GM12878 (cell line): ENCODE measurements at regions not wholly inside any gene's neighbourhood (a gene's known extent, or its start where the extent isn't known, plus 50 kb on each side); places are given as distances from the start of the nearest gene placed in this dataset.

Experiments
- ATAC-seq: fragments of 200-7000 bp; cut with Tn5 transposase; 3 replicates; pipeline ENCODE4 v1.9.1; 2020; ENCODE audit warnings: mild to moderate bottlenecking, moderate library complexity
- BruUV-seq: library from RNA; stranded (reverse); fragments of 400-500 nt; replicated peaks from 2 replicates; lab custom pipeline; 2021; lab: Mats Ljungman, UMichigan
- CTCF ChIA-PET: fragments of 300-600 bp; sonication (Branson Sonifier 250); formaldehyde crosslinking; extraction: SDS; loops from one replicate; lab custom pipeline; 2021; ENCODE audit warnings: inconsistent platforms; lab: Yijun Ruan, JAX
- POLR2A ChIA-PET: fragments of 350-600 bp; formaldehyde crosslinking; extraction: SDS; loops from one replicate; lab custom pipeline; 2021; ENCODE audit warnings: inconsistent platforms; lab: Charles Lee
- RAD21 ChIA-PET: fragments of 300-600 bp; sonication (Branson Sonifier 250); formaldehyde crosslinking; loops from one replicate; lab custom pipeline; 2023; ENCODE audit warnings: antibody characterized with exemption; ENCODE audit not compliant: unreplicated experiment; lab: Charles Lee
- SMC1A ChIA-PET: fragments of 300-600 bp; sonication (Branson Sonifier 250); formaldehyde crosslinking; loops from one replicate; lab custom pipeline; 2023; ENCODE audit not compliant: unreplicated experiment, uncharacterized antibody; lab: Charles Lee
- DNase-seq: peaks from one replicate; pipeline ENCODE4 v3.0.0-alpha.2; 2011; ENCODE audit warnings: low read depth, low spot score
- FAIRE-seq: peaks from 3 replicates; lab custom pipeline; 2011; peaks lifted over from hg19 to GRCh38; lab: Jason Lieb, UNC
- H2AFZ ChIP-seq: 2 replicates; pipeline ENCODE4 v1.6.0; 2011; ENCODE audit warnings: low read depth, low read length, control low read depth; ENCODE audit not compliant: control insufficient read depth
- H3K27ac ChIP-seq: 2 replicates; pipeline ENCODE4 v1.5.1; 2011; ENCODE audit warnings: control low read depth; ENCODE audit not compliant: control insufficient read depth, insufficient read depth
- H3K27me3 ChIP-seq, 2 experiments: replicated peaks in 1 of 2; 2 replicates each; pipeline versions ENCODE4 v1.6.0 to v1.6.1; 2011; ENCODE audit warnings: low read length in 1 of 2; ENCODE audit not compliant: control insufficient read depth in 2 of 2, insufficient read depth in 2 of 2
- H3K36me3 ChIP-seq, 2 experiments: 2 replicates each; pipeline ENCODE4 v1.5.1; 2011; ENCODE audit warnings: low read length in 1 of 2; ENCODE audit not compliant: control insufficient read depth in 2 of 2, insufficient read depth in 2 of 2
- H3K4me1 ChIP-seq: 2 replicates; pipeline ENCODE4 v1.6.1; 2011; ENCODE audit warnings: mild to moderate bottlenecking, low read length, moderate library complexity, mixed read lengths; ENCODE audit not compliant: control insufficient read depth, insufficient read depth
- H3K4me2 ChIP-seq: 2 replicates; pipeline ENCODE4 v1.6.0; 2011; ENCODE audit warnings: control low read depth; ENCODE audit not compliant: control insufficient read depth, insufficient read depth
- H3K4me3 ChIP-seq: fragments of 200-600 bp; sonication (generic); 2 replicates; pipeline ENCODE4 v1.5.1; 2016
- H3K79me2 ChIP-seq: 2 replicates; pipeline ENCODE4 v1.6.0; 2011; ENCODE audit warnings: low read length; ENCODE audit not compliant: control insufficient read depth, insufficient read depth
- H3K9ac ChIP-seq: 2 replicates; pipeline ENCODE4 v1.8.0; 2011; ENCODE audit warnings: low read length, control low read depth, mixed read lengths; ENCODE audit not compliant: control insufficient read depth, insufficient read depth
- H3K9me3 ChIP-seq: replicated peaks from 3 replicates; pipeline ENCODE4 v1.5.1; 2011; ENCODE audit warnings: mild to moderate bottlenecking, low read length; ENCODE audit not compliant: control insufficient read depth, insufficient read depth
- H4K20me1 ChIP-seq: 2 replicates; pipeline ENCODE4 v1.6.0; 2011; ENCODE audit not compliant: control insufficient read depth, insufficient read depth
- BACH1 ChIP-seq: fragments of 450-650 bp; IDR thresholded peaks from 2 replicates; pipeline ENCODE4 v1.6.1; 2017; ENCODE audit warnings: mild to moderate bottlenecking, borderline replicate concordance
- E2F4 ChIP-seq: IDR thresholded peaks from 2 replicates; pipeline ENCODE4 v1.6.1; 2012; ENCODE audit warnings: low read depth, low read length, improper control_type of control experiment
- HSF1 ChIP-seq: fragments of 150-350 bp; IDR thresholded peaks from 2 replicates; pipeline ENCODE4 v1.6.1; 2014; ENCODE audit warnings: mild to moderate bottlenecking, low read depth, low read length
- IKZF1 ChIP-seq: fragments of 450-650 bp; conservative IDR thresholded peaks from 2 replicates; pipeline ENCODE4 v1.6.1; 2017; ENCODE audit warnings: antibody characterized with exemption, mild to moderate bottlenecking
- IKZF2 ChIP-seq, 2 experiments: fragments of 450-650 bp; IDR thresholded peaks; 2 replicates each; pipeline ENCODE4 v1.6.1; 2017; ENCODE audit warnings: mild to moderate bottlenecking in 2 of 2, moderate library complexity in 2 of 2
- NR2F1 ChIP-seq: fragments of 450-650 bp; conservative IDR thresholded peaks from 2 replicates; pipeline ENCODE4 v1.6.1; 2017; ENCODE audit warnings: mild to moderate bottlenecking
- PKNOX1 ChIP-seq: fragments of 450-650 bp; IDR thresholded peaks from 2 replicates; pipeline ENCODE4 v1.6.1; 2016; ENCODE audit warnings: mild to moderate bottlenecking
- SPI1 ChIP-seq: IDR thresholded peaks from 2 replicates; pipeline ENCODE4 v1.6.1; 2011; ENCODE audit warnings: low read depth, mild to moderate bottlenecking, low read length, moderate library complexity, borderline replicate concordance; ENCODE audit not compliant: insufficient read depth
- ZNF207 ChIP-seq: fragments of 450-650 bp; IDR thresholded peaks from 2 replicates; pipeline ENCODE4 v1.6.1; 2014; ENCODE audit warnings: antibody characterized with exemption, mild to moderate bottlenecking, borderline replicate concordance
- WGBS: methylation state at CpG from one replicate; pipeline ENCODE4 v1.1.6; 2016; ENCODE audit warnings: low lambda C conversion rate; ENCODE audit not compliant: insufficient replicate concordance, insufficient coverage; ENCODE audit errors: missing lambda C conversion rate; 5-methylcytosine and 5-hydroxymethylcytosine counted together
- in situ Hi-C: fragments of 300-500 bp; cut with MboI; formaldehyde crosslinking; loops from 9 replicates; pipeline ENCODE4 v1.14.3; 2018; ENCODE audit warnings: mixed read lengths
- intact Hi-C: fragments of 100-400 bp; cut with micrococcal nuclease; formaldehyde crosslinking; loops from one replicate; pipeline ENCODE4 v1.14.2; 2022; ENCODE audit not compliant: unreplicated experiment

- FAIRE-seq: no peak
- CTCF ChIA-PET: no interaction called here
- RAD21 ChIA-PET: no interaction called here
- Histone ChIP-seq H3K9me3 (no peaks in the 10 kb centered on the region), H3K4me1 (no peaks in the 10 kb centered on the region; the same call in 1 of the 2 replicates), H3K4me2 (no peak overlapping the region), H4K20me1 (no peaks in the 10 kb centered on the region), H3K79me2 (no peaks in the 10 kb centered on the region)
- WGBS: 94% methylated on average over 4 of the region's 4 CpGs
- DNase-seq: no peak
- POLR2A ChIA-PET: no interaction called here
- intact Hi-C loops: no loop called here
- TF ChIP-seq BACH1: no peak
- TF ChIP-seq HSF1: no peak
- TF ChIP-seq E2F4: no peak
- TF ChIP-seq PKNOX1: no peak
- TF ChIP-seq NR2F1: no peak
- no peak for TF ChIP-seq IKZF1
- TF ChIP-seq SPI1: no peak
- TF ChIP-seq IKZF2 (IDR thresholded peaks at IDR 0.05): no peak
- TF ChIP-seq ZNF207: no peak
- TF ChIP-seq, all 136 proteins: peak for 0
- Histone ChIP-seq H3K4me3 (no peak overlapping the region), H3K27me3 (no peaks in the 10 kb centered on the region), H2AFZ (no peak overlapping the region), H3K36me3 (no peaks in the 10 kb centered on the region), H3K27ac (no peak overlapping the region), H3K9ac (no peak overlapping the region)
- SMC1A ChIA-PET: no interaction called here
- in situ Hi-C loops: no loop called here
- no peak for ATAC-seq
- no TSS peak for BruUV-seq
These were observed 303.2 kb upstream of the SOX14 start for GRCh38 chr3:137460944-137461343.
